H1 (cell line): ENCODE measurements at regions not wholly inside any gene's neighbourhood (a gene's known extent, or its start where the extent isn't known, plus 50 kb on each side); places are given as distances from the start of the nearest gene placed in this dataset.

Experiments
- CTCF ChIA-PET: fragments of 300-600 bp; sonication (Branson Sonifier 250); formaldehyde crosslinking; loops from one replicate; lab custom pipeline; 2021; ENCODE audit not compliant: partially characterized antibody; lab: Charles Lee
- POLR2A ChIA-PET: fragments of 300-600 bp; sonication (Branson Sonifier 250); formaldehyde crosslinking; loops from one replicate; lab custom pipeline; 2021; ENCODE audit warnings: inconsistent platforms; ENCODE audit not compliant: partially characterized antibody; lab: Charles Lee
- DNase-seq, 2 experiments: peaks; one replicate each; pipeline versions ENCODE4 v3.0.0 to v3.0.0-alpha.2; 2010 to 2022; ENCODE audit warnings: low spot score in 2 of 2, low read depth in 1 of 2, mixed read lengths in 1 of 2
- FAIRE-seq: peaks from 2 replicates; lab custom pipeline; 2011; peaks lifted over from hg19 to GRCh38; lab: Jason Lieb, UNC
- H2AFZ ChIP-seq: 2 replicates; pipeline ENCODE4 v1.8.1; 2012; ENCODE audit warnings: low read length, inconsistent platforms
- H2AK5ac ChIP-seq: 2 replicates; pipeline ENCODE4 v1.6.1; 2013; ENCODE audit warnings: low read depth, low read length
- H2BK120ac ChIP-seq: replicated peaks from 2 replicates; pipeline ENCODE3; 2013; ENCODE audit warnings: low read depth, low read length, inconsistent platforms
- H2BK12ac ChIP-seq: 2 replicates; pipeline ENCODE4 v1.6.1; 2013; ENCODE audit warnings: low read depth, low read length
- H2BK15ac ChIP-seq: 2 replicates; pipeline ENCODE4 v1.6.1; 2013; ENCODE audit warnings: low read length
- H2BK20ac ChIP-seq: 2 replicates; pipeline ENCODE4 v1.6.1; 2013; ENCODE audit warnings: low read length
- H2BK5ac ChIP-seq: 2 replicates; pipeline ENCODE4 v1.6.1; 2013; ENCODE audit warnings: low read depth, low read length
- H3K14ac ChIP-seq: 2 replicates; pipeline ENCODE4 v1.6.1; 2013; ENCODE audit warnings: inconsistent platforms; ENCODE audit not compliant: insufficient read length
- H3K18ac ChIP-seq: 2 replicates; pipeline ENCODE4 v1.6.1; 2013; ENCODE audit warnings: low read length; ENCODE audit errors: extremely low read depth
- H3K23ac ChIP-seq: 2 replicates; pipeline ENCODE4 v1.6.1; 2013; ENCODE audit warnings: inconsistent platforms; ENCODE audit not compliant: insufficient read length
- H3K23me2 ChIP-seq: 2 replicates; pipeline ENCODE4 v1.6.1; 2013; ENCODE audit warnings: low read depth, low read length
- H3K27ac ChIP-seq: 2 replicates; pipeline ENCODE4 v1.6.1; 2011; ENCODE audit warnings: low read depth, low read length, inconsistent platforms
- H3K27me3 ChIP-seq, 4 experiments: replicated peaks in 1 of 4; 1 replicate in 1 of 4; 2 replicates in 3 of 4; pipeline versions ENCODE4 v1.6.1 to v1.8.1; 2011 to 2013; ENCODE audit warnings: low read length in 3 of 4, mild to moderate bottlenecking in 3 of 4, inconsistent platforms in 2 of 4, mixed read lengths in 2 of 4, moderate library complexity in 1 of 4; ENCODE audit not compliant: control insufficient read depth in 3 of 4, insufficient read depth in 3 of 4; ENCODE audit errors: extremely low read depth in 1 of 4
- H3K36me3 ChIP-seq, 4 experiments: 2 replicates each; pipeline versions ENCODE4 v1.6.1 to v1.8.1; 2011 to 2013; ENCODE audit warnings: mild to moderate bottlenecking in 4 of 4, low read length in 3 of 4, moderate library complexity in 2 of 4, control low read depth in 1 of 4, inconsistent platforms in 1 of 4; ENCODE audit not compliant: insufficient read depth in 4 of 4, control insufficient read depth in 2 of 4
- H3K4ac ChIP-seq: replicated peaks from 2 replicates; pipeline ENCODE3; 2013; ENCODE audit warnings: low read length, low read depth, mixed read lengths, inconsistent platforms; ENCODE audit not compliant: insufficient read length
- H3K4me1 ChIP-seq, 4 experiments: replicated peaks in 1 of 4; 1 replicate in 1 of 4; 2 replicates in 3 of 4; pipeline versions ENCODE4 v1.6.1 to v1.8.1; 2011 to 2013; ENCODE audit warnings: low read length in 3 of 4, inconsistent platforms in 2 of 4, mixed read lengths in 1 of 4; ENCODE audit not compliant: insufficient read depth in 4 of 4, control insufficient read depth in 3 of 4
- H3K4me2 ChIP-seq, 2 experiments: 2 replicates each; pipeline versions ENCODE4 v1.6.1 to v1.8.1; 2011 to 2013; ENCODE audit warnings: low read depth in 2 of 2, low read length in 2 of 2, control low read depth in 1 of 2, inconsistent platforms in 1 of 2, mild to moderate bottlenecking in 1 of 2; ENCODE audit not compliant: insufficient read depth in 1 of 2
- H3K4me3 ChIP-seq, 4 experiments: fragments of 200-600, 300-600 bp in 1 of 4; sonication (generic), shearing (Covaris generic), sonication (Bioruptor Twin) in 1 of 4; 2 replicates each; pipeline versions ENCODE4 v1.5.1 to v1.8.1; 2011 to 2016; ENCODE audit warnings: low read length in 4 of 4, low read depth in 3 of 4, control low read depth in 2 of 4, inconsistent platforms in 2 of 4, mild to moderate bottlenecking in 2 of 4, mixed read lengths in 1 of 4, moderate library complexity in 1 of 4; ENCODE audit not compliant: insufficient read depth in 2 of 4; ENCODE audit errors: extremely low read depth in 1 of 4
- H3K56ac ChIP-seq: replicated peaks from 2 replicates; pipeline ENCODE3; 2013; ENCODE audit warnings: low read depth, mild to moderate bottlenecking, mixed read lengths, low read length, inconsistent platforms; ENCODE audit not compliant: insufficient read length
- H3K79me1 ChIP-seq: 2 replicates; pipeline ENCODE4 v1.6.1; 2013; ENCODE audit warnings: low read depth, low read length, control low read depth
- H3K79me2 ChIP-seq, 2 experiments: 2 replicates each; pipeline versions ENCODE4 v1.6.1 to v1.8.1; 2012 to 2013; ENCODE audit warnings: low read length in 2 of 2, mild to moderate bottlenecking in 2 of 2, inconsistent platforms in 1 of 2; ENCODE audit not compliant: insufficient read depth in 2 of 2, control insufficient read depth in 1 of 2
- H3K9ac ChIP-seq, 4 experiments: replicated peaks in 1 of 4; 1 replicate in 1 of 4; 2 replicates in 3 of 4; pipeline versions ENCODE4 v1.6.1 to v1.8.1; 2011 to 2013; ENCODE audit warnings: low read depth in 3 of 4, low read length in 3 of 4, control low read depth in 2 of 4, mild to moderate bottlenecking in 2 of 4, moderate library complexity in 2 of 4, inconsistent platforms in 1 of 4; ENCODE audit errors: extremely low read depth in 1 of 4
- H3K9me3 ChIP-seq, 2 experiments: 2 replicates each; pipeline versions ENCODE4 v1.6.1 to v1.8.1; 2012 to 2013; ENCODE audit warnings: mild to moderate bottlenecking in 2 of 2, moderate library complexity in 2 of 2, control low read depth in 1 of 2, inconsistent platforms in 1 of 2, low read depth in 1 of 2, low read length in 1 of 2, mixed read lengths in 1 of 2; ENCODE audit not compliant: insufficient read depth in 2 of 2
- H4K20me1 ChIP-seq, 2 experiments: replicated peaks in 1 of 2; 2 replicates each; pipeline versions ENCODE3 to v1.8.1; 2011 to 2013; ENCODE audit warnings: inconsistent platforms in 2 of 2, low read length in 2 of 2, mild to moderate bottlenecking in 1 of 2; ENCODE audit not compliant: insufficient read depth in 2 of 2, control insufficient read depth in 1 of 2
- H4K5ac ChIP-seq: 2 replicates; pipeline ENCODE4 v1.6.1; 2013; ENCODE audit warnings: low read length, low read depth, mixed read lengths, inconsistent platforms; ENCODE audit not compliant: insufficient read length
- H4K8ac ChIP-seq: 2 replicates; pipeline ENCODE4 v1.8.0; 2013; ENCODE audit warnings: mild to moderate bottlenecking, moderate library complexity, low read length, inconsistent platforms; ENCODE audit not compliant: insufficient read depth; ENCODE audit errors: extremely low read depth
- H4K91ac ChIP-seq: replicated peaks from 2 replicates; pipeline ENCODE3; 2013; ENCODE audit warnings: low read length, mixed read lengths, inconsistent platforms; ENCODE audit not compliant: insufficient read length
- KDM1A ChIP-seq: fragments of 200-600, 300-600 bp; sonication (generic); IDR thresholded peaks from 2 replicates; pipeline ENCODE4 v1.7.1; 2016; ENCODE audit warnings: mild to moderate bottlenecking, low read length, borderline replicate concordance
- KDM5A ChIP-seq: fragments of 200-600 bp; IDR thresholded peaks from 2 replicates; pipeline ENCODE4 v1.7.1; 2012; ENCODE audit warnings: mild to moderate bottlenecking, low read length, inconsistent platforms, mixed read lengths
- PHF8 ChIP-seq: fragments of 200-600 bp; sonication (generic); conservative IDR thresholded peaks from 2 replicates; pipeline ENCODE4 v1.7.1; 2012; ENCODE audit warnings: low read depth, mild to moderate bottlenecking, inconsistent platforms, low read length, moderate library complexity
- POLR2AphosphoS5 ChIP-seq: IDR thresholded peaks from 2 replicates; pipeline ENCODE4 v1.6.1; 2011; ENCODE audit warnings: low read depth, low read length
- RNF2 ChIP-seq: fragments of 200-900, 300-1000 bp; sonication (generic); IDR thresholded peaks from 2 replicates; pipeline ENCODE4 v1.7.1; 2016; ENCODE audit warnings: borderline replicate concordance, low read depth, mild to moderate bottlenecking, antibody characterized with exemption, low read length; ENCODE audit not compliant: poor library complexity, severe bottlenecking; ENCODE audit errors: missing control alignments
- SIRT6 ChIP-seq: IDR thresholded peaks from one replicate; pipeline ENCODE4 v1.7.1; 2012; ENCODE audit warnings: low read length, inconsistent platforms
- SP4 ChIP-seq: IDR thresholded peaks from 2 replicates; pipeline ENCODE4 v1.6.1; 2012; ENCODE audit warnings: low read length, inconsistent platforms
- ZNF274 ChIP-seq: IDR thresholded peaks from 2 replicates; pipeline ENCODE4 v1.7.0; 2012; ENCODE audit warnings: low read length, borderline replicate concordance; ENCODE audit errors: extremely low read depth
- WGBS, 2 experiments: shearing (Covaris generic) in 1 of 2; methylation state at CpG; one replicate each; pipeline versions ENCODE4 v1.1.6 to v1.1.7; 2013 to 2015; ENCODE audit warnings: low lambda C conversion rate in 2 of 2, mixed read lengths in 2 of 2, inconsistent platforms in 1 of 2, low coverage in 1 of 2, missing lambda C conversion rate in 1 of 2; ENCODE audit not compliant: insufficient replicate concordance in 2 of 2, insufficient coverage in 1 of 2, insufficient read length in 1 of 2; ENCODE audit errors: extremely low coverage in 1 of 2, missing lambda C conversion rate in 1 of 2; 5-methylcytosine and 5-hydroxymethylcytosine counted together
- TF ChIP-seq, protein P1 (sequence below): IDR thresholded peaks from 2 replicates; pipeline ENCODE4 v1.6.1; 2012; ENCODE audit warnings: inconsistent platforms
- TF ChIP-seq, protein P2 (sequence below): IDR thresholded peaks from 2 replicates; pipeline ENCODE4 v1.6.1; 2011; ENCODE audit warnings: low read depth, mild to moderate bottlenecking, low read length; ENCODE audit not compliant: insufficient read depth

DNA sequence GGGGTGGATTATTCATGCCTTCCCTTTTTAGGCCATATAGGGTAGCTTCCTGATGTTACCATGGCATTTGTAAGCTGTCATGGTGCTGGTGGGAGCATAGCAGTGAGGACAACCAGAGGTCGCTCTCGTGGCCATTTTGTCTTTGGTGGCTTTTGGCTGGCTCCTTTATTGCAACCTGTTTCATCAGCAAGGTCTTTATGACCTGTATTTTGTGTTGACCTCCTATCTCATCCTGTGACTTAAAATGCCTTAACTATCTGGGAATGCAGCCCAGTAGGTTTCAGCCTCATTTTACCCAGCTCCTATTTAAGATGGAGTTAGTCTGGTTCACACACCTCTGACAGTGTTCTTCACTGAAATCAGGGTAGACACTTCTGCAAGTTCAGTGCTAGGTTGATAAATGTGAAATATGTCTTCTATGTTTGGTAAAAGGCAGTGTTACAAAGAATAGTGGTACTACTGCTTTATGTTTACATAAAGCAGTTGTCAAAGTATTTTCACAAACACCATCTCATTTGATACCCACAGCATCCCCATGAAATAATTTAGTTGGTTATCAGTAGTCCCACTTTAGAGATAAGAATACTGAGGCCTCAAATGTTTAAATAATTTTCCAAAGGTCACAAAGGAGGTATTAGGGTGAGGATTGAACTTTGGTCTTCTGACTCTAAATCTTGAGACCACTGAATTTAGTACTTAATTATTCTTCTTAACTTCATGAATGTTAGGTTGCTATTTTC lies 77.1 kb upstream of the C4orf54 start:
- H3K4me2 ChIP-seq: no peak overlapping the region
- no peak overlapping the region for H4K8ac ChIP-seq
- H4K91ac ChIP-seq: no peak overlapping the region
- H2BK5ac ChIP-seq: no peak overlapping the region
- no peaks in the 10 kb centered on the region for H3K27me3 ChIP-seq
- no peaks in the 10 kb centered on the region for H4K20me1 ChIP-seq
- no peaks in the 10 kb centered on the region for H3K23me2 ChIP-seq
- H3K4me3 ChIP-seq: no peak overlapping the region
- H3K79me1 ChIP-seq: no peaks in the 10 kb centered on the region
- DNase-seq (no peak), FAIRE-seq (no peak)
- no peaks in the 10 kb centered on the region for H3K4me1 ChIP-seq
- no peaks in the 10 kb centered on the region for H3K79me2 ChIP-seq
- H3K4ac ChIP-seq: no peak overlapping the region
- no peak overlapping the region for H3K27ac ChIP-seq
- H3K9ac ChIP-seq: no peak overlapping the region
- no peaks in the 10 kb centered on the region for H3K36me3 ChIP-seq
- no peak overlapping the region for H3K23ac ChIP-seq
- H3K14ac ChIP-seq: no peak overlapping the region
- H2BK15ac ChIP-seq: no peak overlapping the region
- POLR2A ChIA-PET: no interaction called here
- CTCF ChIA-PET: no interaction called here
- H2BK20ac ChIP-seq: no peak overlapping the region
- H4K5ac ChIP-seq: no peak overlapping the region
- TF ChIP-seq SP4: no peak
- TF ChIP-seq ZNF274: no peak
- TF ChIP-seq, protein P1, sequence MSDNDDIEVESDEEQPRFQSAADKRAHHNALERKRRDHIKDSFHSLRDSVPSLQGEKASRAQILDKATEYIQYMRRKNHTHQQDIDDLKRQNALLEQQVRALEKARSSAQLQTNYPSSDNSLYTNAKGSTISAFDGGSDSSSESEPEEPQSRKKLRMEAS: no peak
- no peak for TF ChIP-seq SIRT6
- TF ChIP-seq PHF8: no peak
- TF ChIP-seq RNF2: no peak
- TF ChIP-seq KDM1A: no peak
- TF ChIP-seq KDM5A: no peak
- TF ChIP-seq, protein P2, sequence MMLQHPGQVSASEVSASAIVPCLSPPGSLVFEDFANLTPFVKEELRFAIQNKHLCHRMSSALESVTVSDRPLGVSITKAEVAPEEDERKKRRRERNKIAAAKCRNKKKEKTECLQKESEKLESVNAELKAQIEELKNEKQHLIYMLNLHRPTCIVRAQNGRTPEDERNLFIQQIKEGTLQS: no peak
- TF ChIP-seq POLR2AphosphoS5: no peak
- H3K56ac ChIP-seq: no peak overlapping the region
- no peak overlapping the region for H2AK5ac ChIP-seq
- no peak overlapping the region for H3K18ac ChIP-seq
- H2AFZ ChIP-seq: no peak overlapping the region
- WGBS, 2 experiments: 97% methylated on average over 2 of the region's 2 CpGs; no CpG with 5 or more reads in 1 of the 2 experiments
- H3K9me3 ChIP-seq: peaks cover 0 to 4% of the 10 kb centered on the region in 2 experiments; a peak in 1 of 4 replicates
- no peak overlapping the region for H2BK12ac ChIP-seq
- H2BK120ac ChIP-seq: no peak overlapping the region
